GM18867 (cell line): ENCODE measurements at regions not wholly inside any gene's neighbourhood (a gene's known extent, or its start where the extent isn't known, plus 50 kb on each side); places are given as distances from the start of the nearest gene placed in this dataset.
"Not testable (repeated sequence)": the region's sequence is repeated elsewhere in the genome, so short reads cannot be mapped to it uniquely, and the experiment has no call there.

Experiments used
- ATAC-seq: cut with Tn5 transposase; IDR thresholded peaks from one replicate; pipeline ENCODE4 v1.9.1; 2021; ENCODE audit warnings: mild to moderate bottlenecking, moderate library complexity; ENCODE audit not compliant: unreplicated experiment

DNA sequence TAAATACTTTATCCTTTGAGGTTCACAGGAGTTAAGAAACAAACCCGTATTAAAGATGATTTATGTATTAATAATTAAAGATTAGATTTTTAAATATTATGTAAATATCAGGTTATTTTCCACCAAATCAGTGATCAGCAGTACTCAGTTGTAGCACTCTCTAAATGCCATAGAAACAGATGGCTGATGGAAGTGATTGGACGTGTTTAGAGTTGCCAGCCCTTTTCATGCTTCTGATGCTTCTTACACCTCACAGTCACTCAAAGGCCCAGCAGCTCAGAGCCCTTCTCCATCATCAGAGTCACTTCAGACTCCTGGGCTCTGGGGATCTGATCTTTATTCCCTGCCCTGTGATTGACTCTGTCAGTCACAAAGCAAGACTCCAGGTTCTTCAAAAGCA, 170.1 kb upstream of the PGRMC2 start:
- no peak for ATAC-seq

- ATAC-seq = no peak
Observed at GRCh38 chr4:128456171-128456570, 168.6 kb upstream of the PGRMC2 start.

DNA sequence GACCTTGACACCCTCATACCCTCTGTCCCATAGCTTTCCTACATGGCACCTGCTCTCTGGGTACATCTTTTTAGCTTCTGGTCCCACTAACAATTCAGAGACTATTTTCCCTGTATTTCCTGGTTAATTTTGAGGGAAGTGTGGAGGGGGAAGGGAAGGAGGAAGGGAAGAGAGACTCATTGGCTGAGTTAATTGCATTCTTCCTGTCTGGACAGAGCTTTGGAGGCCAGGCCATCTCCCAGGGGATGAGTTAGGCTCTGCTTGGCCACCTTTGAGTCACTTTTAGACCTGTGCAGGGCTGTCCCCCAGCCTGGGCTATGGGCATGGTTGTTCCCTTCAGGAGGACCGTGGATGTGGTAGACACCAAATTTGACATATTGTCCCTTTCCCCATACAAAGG, 167.9 kb upstream of the PGRMC2 start:
- ATAC-seq = no peak

GRCh38 chr4:128454881-128455280, 167.3 kb upstream of the PGRMC2 start:
- ATAC-seq = no peak

- peak; percentile 99 for ATAC-seq
Observed at GRCh38 chr4:128454281-128454871, 166.8 kb upstream of the PGRMC2 start.

DNA sequence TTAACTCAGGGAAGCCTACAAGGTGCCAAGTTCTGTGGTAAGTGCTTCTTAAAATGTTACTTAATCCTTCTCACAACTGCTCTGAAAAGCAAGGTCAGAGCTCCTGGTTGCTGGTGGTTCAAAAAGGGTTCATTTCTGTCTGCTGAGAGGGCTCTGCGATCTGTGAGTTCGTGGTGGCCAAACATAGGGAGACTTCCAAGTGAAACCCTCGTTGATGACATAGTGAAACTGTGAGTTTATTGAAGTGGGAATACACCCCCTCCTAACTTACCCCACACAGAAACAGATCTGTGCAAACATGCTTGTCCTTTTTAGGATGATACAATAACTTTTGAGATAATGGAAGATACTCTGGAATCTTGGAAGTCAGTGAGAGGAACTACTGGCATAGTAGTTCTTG, 164.8 kb upstream of the PGRMC2 start:
- no peak for ATAC-seq

GRCh38 chr4:128451270-128451905, 163.8 kb upstream of the PGRMC2 start:
- no peak for ATAC-seq

GRCh38 chr4:128450326-128451120, 162.9 kb upstream of the PGRMC2 start:
- no peak for ATAC-seq

DNA sequence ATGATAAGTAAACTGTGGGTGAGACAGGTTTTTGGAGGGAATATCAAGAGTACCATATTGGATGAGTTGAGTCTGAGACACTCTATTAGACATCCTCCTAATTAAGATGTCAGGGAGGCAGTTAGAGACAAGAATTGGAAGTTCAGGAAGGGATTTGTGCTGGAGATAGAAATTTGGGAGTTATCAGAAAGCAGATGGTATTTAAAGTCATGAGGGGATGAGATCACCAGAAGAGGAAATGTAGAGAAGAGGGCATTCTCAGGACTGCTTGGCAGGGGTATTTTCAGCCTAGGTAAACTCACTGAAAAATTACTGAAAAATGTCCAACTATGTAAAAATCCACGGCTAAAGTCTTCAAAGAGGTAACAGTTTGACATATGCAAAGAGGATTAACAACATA, 161.6 kb upstream of the PGRMC2 start:
- no peak for ATAC-seq

DNA sequence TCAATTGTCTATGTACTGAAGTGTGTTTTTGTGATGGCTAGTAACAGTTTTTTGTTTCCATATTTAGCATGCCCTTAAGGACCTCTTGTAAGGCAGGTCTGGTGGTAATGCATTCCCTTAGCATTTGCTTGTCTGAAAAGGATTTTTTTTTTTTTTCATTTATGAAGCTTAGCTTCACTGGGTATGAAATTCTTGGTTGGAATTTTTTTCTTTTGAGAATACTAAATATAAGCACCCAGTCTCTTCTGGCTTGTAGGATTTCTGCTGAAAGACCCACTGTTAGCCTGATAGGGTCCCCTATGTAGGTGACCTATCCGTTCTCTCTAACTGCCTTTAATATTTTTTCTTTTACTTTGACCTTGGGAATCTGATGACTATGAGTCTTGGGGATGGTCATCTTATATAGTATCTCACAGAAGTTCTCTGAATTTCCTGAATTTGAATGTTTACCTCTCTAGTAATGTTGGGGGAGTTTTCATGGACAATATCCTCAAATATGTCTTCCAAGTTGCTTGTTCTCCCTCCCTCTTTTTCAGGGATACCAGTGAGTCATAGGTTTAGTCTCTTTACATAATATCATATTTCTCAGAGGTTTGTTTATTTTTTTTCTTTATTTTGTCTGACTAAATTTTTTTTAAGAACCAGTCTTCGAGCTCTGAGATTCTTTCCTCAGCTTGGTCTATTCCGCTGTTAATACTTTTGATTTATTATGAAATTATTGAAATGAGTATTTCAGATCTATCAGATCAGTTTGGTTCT, 157.1 kb upstream of the PGRMC2 start:
- no peak for ATAC-seq

DNA sequence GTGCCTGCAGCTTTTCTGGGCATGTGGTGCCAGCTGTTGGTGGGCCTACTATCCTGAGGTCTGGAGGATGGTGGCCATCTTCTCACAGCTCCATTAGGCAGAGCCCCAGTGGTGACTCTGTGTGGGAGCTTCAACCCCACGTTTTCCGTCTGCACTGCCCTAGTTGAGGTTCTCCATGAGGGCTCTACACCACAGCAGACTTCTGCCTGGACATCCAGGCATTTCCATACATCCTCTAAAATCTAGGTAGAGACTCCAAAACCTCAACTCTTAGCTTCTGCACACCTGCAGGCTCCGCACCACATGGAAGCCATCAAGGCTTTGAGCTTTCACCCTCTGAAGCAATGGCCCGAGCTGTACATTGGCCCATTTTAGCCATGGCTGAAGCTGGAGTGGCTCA, 153.3 kb upstream of the PGRMC2 start:
- no peak for ATAC-seq

DNA sequence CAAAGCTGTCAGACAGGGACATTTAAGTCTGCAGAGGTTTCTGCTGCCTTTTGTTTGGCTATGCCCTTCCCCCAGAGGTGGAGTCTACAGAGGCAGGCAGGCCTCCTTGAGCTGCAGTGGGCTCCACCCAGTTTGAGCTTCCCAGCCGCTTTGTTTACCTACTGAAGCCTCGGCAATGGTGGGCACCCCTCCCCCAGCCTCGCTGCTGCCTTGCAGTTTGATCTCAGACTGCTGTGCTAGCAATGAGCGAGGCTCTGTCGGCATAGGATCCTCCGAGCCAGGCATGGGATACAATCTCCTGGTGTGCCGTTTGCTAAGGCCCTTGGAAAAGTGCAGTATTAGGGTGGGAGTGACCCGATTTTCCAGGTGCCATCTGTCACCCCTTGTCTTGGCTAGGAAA, 149.4 kb upstream of the PGRMC2 start:
- not testable (repeated sequence) for ATAC-seq

DNA sequence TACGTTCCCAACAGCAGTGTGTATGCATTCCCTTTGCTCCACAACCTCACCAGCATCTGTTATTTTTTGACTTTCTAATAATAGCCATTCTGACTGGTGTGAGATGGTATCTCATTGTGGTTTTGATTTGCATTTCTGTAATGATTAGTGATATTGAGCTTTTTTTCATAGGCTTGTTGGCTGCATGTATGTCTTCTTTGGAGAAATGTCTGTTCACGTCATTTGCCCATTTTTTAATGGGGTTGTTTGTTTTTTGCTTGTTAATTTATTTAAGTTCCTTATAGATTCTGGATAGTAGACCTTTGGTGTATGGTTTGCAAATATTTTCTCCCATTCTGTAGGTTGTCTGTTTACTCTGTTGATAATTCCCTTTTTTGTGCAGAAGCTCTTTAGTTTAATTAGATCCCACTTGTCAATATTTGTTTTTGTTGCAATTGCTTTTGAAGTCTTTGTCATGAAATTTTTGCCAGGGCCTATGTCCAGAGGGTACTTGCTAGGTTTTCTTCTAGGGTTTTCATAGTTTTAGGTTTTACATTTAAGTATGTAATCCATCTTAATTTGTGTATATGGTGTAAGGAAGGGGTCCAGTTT, 141.5 kb upstream of the PGRMC2 start:
- not testable (repeated sequence) for ATAC-seq

- ATAC-seq = no peak
Observed at GRCh38 chr4:128428397-128428796, 140.8 kb upstream of the PGRMC2 start.

DNA sequence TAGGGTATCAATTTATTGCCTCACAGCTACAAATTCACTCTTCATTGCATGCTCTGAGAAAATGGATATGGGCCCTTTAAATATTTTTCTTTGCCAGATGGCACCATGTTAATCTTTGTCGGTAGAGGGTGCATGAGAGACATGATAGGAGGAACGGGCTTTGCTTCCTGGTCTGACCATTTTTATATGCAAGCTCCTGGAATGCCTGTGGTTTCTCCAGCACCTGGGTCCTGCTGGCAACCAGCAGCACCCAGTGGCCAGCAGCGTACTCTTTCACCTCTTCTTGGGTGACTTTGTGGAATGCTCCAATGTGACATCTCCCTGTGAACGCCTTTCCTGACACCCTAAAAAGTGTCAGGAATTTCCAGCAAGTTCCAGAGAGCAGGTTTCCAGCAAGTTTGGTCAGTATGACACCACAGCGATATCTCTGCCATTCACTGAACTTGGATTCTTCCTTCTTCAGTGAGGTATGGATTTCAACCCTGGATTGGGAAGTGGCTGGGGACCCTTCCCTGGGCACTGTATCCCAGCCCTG, 140.3 kb upstream of the PGRMC2 start:
- ATAC-seq = peak; percentile 79

DNA sequence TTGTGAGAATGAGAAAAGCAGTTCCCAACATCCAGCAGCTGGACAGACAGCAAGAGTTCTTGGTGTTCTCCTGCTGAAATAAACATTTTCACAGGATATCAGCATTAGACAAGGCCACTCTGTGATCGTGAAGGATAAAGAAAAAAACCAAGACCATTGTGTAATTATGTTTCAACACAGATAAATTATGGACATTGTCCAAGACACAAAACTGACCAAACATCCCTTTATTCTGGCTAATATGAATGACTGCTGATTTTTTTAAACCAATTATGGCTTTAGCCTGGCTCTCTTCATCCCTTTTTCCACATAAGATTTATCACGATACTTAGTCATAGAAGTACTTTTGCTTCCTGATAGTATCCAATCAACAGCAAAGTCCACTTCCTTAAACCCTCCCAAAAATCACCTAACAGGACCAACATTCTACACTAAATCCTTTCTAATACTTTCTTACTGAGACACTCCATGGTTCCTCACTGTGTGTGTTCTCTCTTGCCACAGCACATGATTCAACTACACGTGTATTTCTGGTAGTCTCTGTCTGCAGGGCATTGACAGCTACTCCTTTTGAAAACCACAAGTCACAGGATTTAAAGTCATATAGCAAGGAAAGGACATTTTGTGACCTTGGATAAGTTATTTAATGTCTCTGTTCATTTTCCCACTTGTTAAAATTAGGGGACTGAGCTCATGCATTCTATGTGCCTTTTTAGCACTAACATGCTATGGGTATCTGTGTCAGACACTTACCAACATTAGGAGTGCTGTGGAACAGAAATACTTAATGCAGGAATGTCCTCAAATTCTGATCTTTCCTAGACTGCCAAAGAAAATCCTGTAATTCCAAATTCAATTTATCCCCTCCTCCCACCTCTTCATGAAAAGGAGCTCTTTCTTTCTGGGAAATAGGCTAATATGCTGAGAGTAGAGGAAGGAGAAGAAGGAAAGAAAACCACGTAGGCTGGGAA, 137.2 kb upstream of the PGRMC2 start:
- ATAC-seq = no peak

GRCh38 chr4:128422296-128422695, 134.7 kb upstream of the PGRMC2 start:
- ATAC-seq = peak; percentile 81

GRCh38 chr4:128416921-128417320, 129.3 kb upstream of the PGRMC2 start:
- no peak for ATAC-seq

DNA sequence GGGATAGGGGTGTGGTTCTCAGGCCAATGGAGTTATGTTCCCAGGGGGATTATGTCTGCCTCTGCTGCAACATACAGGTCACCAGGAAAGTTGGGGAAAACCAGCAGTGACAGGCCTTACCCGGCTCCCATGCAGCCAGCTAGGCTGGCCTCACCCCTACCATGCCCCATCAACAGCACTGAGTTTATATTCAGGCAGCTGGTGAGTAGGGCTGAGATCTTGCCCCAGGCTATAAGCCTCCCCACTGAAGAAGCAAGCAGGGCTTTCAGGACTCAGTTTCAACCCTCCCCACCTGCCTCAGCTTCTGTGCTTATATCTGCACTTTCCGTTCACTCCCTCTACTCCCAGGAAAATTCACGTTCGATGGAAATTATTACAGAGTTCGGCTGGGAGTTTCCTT, 122.4 kb upstream of the PGRMC2 start:
- ATAC-seq = no peak

DNA sequence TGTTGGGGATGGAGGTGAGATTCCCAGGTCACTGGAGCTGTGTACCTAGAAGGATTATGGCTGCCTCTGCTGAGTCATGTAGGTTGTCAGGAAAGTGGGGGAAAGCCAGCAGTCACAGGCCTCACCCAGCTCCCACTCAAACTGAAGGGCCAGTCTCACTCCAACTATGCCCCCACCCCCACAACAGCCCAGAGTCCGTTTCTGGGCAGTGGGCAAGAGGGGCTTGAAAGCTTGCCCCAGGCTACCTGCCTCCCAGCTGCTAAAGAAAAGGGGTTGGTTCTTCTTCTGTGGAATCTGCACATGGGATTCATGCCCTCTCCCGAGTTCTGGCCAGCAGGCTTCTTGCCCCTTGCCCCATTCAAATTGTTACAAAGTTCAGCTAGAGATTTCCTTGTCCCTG, 116.0 kb upstream of the PGRMC2 start:
- ATAC-seq = no peak
